GM23338 (cell line): ENCODE measurements at regions not wholly inside any gene's neighbourhood (a gene's known extent, or its start where the extent isn't known, plus 50 kb on each side); places are given as distances from the start of the nearest gene placed in this dataset.

Experiments used
- CREB1 ChIP-seq: fragments of 250-450 bp; sonication (Bioruptor Pico); IDR thresholded peaks from 2 replicates; pipeline ENCODE4 v1.5.0; 2020; ENCODE audit warnings: low read depth, mild to moderate bottlenecking, moderate library complexity
- EZH2 ChIP-seq: fragments of 200-600 bp; sonication (generic); IDR thresholded peaks from one replicate; pipeline ENCODE4 v1.8.0; 2017; ENCODE audit warnings: antibody characterized with exemption, mild to moderate bottlenecking, low read depth; ENCODE audit not compliant: unreplicated experiment
- EZH2phosphoT487 ChIP-seq: fragments of 200-600 bp; sonication (generic); IDR thresholded peaks from one replicate; pipeline ENCODE4 v1.8.1; 2018; ENCODE audit warnings: antibody characterized with exemption; ENCODE audit not compliant: unreplicated experiment
- JUNB ChIP-seq: IDR thresholded peaks from one replicate; pipeline ENCODE4 v1.6.1; 2016; ENCODE audit warnings: antibody characterized with exemption; ENCODE audit not compliant: unreplicated experiment
- NANOG ChIP-seq: IDR thresholded peaks from 2 replicates; pipeline ENCODE4 v1.6.1; 2016; ENCODE audit warnings: antibody characterized with exemption, borderline replicate concordance
- POLR2AphosphoS5 ChIP-seq: IDR thresholded peaks from 2 replicates; pipeline ENCODE4 v1.6.1; 2016; ENCODE audit warnings: antibody characterized with exemption, low read depth
- ZNF114 ChIP-seq: fragments of 250-450 bp; sonication (Bioruptor Pico); IDR thresholded peaks from 2 replicates; pipeline ENCODE4 v1.5.0; 2020; ENCODE audit warnings: mild to moderate bottlenecking, moderate library complexity
- ZNF331 ChIP-seq: fragments of 250-450 bp; sonication (Bioruptor Pico); IDR thresholded peaks from 2 replicates; pipeline ENCODE4 v1.5.0; 2020; ENCODE audit warnings: low read depth, mild to moderate bottlenecking, moderate library complexity
- TF ChIP-seq, protein P1 (sequence below), 2 experiments: fragments of 200-600 bp in 1 of 2; sonication (generic) in 1 of 2; conservative IDR thresholded peaks; 2 replicates each; pipeline versions ENCODE4 v1.5.1 to v1.6.1; 2016 to 2017; ENCODE audit warnings: antibody characterized with exemption in 2 of 2, low read depth in 2 of 2, mild to moderate bottlenecking in 2 of 2, moderate library complexity in 1 of 2
- TF ChIP-seq, protein P2 (sequence below): IDR thresholded peaks from one replicate; pipeline ENCODE4 v1.6.1; 2018; ENCODE audit warnings: antibody characterized with exemption; ENCODE audit not compliant: unreplicated experiment
- TF ChIP-seq, protein P3 (sequence below): fragments of 250-450 bp; sonication (Bioruptor Pico); IDR thresholded peaks from 2 replicates; pipeline ENCODE4 v1.5.0; 2020; ENCODE audit warnings: mild to moderate bottlenecking, moderate library complexity

DNA sequence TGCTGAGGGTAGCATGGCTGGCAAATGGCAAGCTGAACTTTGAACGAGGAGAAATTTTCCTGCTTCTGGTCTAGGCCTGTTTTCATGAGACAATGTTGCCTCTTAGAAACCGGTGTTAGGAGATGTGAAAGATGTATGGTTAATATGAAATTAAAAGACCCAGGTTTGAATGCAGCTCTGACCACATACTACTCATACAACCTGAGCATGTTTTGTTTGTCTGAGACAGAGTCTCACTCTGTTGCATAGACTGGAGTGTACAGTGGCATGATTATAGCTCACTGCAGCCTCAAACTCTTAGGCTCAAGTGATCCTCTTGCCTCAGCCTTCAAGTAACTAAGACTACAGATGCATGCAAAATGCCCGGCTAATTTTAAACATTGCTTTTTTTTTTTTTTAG, 193.4 kb upstream of the FZD8 start:
- TF ChIP-seq EZH2 (no peak), POLR2AphosphoS5 (no peak), JUNB (no peak), CREB1 (CRISPR knock-in tag) (no peak), EZH2phosphoT487 (no peak), NANOG (no peak), ZNF331 (CRISPR knock-in tag) (no peak), ZNF114 (no peak)
- TF ChIP-seq, protein P1, sequence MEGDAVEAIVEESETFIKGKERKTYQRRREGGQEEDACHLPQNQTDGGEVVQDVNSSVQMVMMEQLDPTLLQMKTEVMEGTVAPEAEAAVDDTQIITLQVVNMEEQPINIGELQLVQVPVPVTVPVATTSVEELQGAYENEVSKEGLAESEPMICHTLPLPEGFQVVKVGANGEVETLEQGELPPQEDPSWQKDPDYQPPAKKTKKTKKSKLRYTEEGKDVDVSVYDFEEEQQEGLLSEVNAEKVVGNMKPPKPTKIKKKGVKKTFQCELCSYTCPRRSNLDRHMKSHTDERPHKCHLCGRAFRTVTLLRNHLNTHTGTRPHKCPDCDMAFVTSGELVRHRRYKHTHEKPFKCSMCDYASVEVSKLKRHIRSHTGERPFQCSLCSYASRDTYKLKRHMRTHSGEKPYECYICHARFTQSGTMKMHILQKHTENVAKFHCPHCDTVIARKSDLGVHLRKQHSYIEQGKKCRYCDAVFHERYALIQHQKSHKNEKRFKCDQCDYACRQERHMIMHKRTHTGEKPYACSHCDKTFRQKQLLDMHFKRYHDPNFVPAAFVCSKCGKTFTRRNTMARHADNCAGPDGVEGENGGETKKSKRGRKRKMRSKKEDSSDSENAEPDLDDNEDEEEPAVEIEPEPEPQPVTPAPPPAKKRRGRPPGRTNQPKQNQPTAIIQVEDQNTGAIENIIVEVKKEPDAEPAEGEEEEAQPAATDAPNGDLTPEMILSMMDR (conservative IDR thresholded peaks at IDR 0.05; ENCODE audit: low read depth in 2 of 2) = no peak
- TF ChIP-seq, protein P2, sequence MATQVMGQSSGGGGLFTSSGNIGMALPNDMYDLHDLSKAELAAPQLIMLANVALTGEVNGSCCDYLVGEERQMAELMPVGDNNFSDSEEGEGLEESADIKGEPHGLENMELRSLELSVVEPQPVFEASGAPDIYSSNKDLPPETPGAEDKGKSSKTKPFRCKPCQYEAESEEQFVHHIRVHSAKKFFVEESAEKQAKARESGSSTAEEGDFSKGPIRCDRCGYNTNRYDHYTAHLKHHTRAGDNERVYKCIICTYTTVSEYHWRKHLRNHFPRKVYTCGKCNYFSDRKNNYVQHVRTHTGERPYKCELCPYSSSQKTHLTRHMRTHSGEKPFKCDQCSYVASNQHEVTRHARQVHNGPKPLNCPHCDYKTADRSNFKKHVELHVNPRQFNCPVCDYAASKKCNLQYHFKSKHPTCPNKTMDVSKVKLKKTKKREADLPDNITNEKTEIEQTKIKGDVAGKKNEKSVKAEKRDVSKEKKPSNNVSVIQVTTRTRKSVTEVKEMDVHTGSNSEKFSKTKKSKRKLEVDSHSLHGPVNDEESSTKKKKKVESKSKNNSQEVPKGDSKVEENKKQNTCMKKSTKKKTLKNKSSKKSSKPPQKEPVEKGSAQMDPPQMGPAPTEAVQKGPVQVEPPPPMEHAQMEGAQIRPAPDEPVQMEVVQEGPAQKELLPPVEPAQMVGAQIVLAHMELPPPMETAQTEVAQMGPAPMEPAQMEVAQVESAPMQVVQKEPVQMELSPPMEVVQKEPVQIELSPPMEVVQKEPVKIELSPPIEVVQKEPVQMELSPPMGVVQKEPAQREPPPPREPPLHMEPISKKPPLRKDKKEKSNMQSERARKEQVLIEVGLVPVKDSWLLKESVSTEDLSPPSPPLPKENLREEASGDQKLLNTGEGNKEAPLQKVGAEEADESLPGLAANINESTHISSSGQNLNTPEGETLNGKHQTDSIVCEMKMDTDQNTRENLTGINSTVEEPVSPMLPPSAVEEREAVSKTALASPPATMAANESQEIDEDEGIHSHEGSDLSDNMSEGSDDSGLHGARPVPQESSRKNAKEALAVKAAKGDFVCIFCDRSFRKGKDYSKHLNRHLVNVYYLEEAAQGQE = no peak
- TF ChIP-seq, protein P3, sequence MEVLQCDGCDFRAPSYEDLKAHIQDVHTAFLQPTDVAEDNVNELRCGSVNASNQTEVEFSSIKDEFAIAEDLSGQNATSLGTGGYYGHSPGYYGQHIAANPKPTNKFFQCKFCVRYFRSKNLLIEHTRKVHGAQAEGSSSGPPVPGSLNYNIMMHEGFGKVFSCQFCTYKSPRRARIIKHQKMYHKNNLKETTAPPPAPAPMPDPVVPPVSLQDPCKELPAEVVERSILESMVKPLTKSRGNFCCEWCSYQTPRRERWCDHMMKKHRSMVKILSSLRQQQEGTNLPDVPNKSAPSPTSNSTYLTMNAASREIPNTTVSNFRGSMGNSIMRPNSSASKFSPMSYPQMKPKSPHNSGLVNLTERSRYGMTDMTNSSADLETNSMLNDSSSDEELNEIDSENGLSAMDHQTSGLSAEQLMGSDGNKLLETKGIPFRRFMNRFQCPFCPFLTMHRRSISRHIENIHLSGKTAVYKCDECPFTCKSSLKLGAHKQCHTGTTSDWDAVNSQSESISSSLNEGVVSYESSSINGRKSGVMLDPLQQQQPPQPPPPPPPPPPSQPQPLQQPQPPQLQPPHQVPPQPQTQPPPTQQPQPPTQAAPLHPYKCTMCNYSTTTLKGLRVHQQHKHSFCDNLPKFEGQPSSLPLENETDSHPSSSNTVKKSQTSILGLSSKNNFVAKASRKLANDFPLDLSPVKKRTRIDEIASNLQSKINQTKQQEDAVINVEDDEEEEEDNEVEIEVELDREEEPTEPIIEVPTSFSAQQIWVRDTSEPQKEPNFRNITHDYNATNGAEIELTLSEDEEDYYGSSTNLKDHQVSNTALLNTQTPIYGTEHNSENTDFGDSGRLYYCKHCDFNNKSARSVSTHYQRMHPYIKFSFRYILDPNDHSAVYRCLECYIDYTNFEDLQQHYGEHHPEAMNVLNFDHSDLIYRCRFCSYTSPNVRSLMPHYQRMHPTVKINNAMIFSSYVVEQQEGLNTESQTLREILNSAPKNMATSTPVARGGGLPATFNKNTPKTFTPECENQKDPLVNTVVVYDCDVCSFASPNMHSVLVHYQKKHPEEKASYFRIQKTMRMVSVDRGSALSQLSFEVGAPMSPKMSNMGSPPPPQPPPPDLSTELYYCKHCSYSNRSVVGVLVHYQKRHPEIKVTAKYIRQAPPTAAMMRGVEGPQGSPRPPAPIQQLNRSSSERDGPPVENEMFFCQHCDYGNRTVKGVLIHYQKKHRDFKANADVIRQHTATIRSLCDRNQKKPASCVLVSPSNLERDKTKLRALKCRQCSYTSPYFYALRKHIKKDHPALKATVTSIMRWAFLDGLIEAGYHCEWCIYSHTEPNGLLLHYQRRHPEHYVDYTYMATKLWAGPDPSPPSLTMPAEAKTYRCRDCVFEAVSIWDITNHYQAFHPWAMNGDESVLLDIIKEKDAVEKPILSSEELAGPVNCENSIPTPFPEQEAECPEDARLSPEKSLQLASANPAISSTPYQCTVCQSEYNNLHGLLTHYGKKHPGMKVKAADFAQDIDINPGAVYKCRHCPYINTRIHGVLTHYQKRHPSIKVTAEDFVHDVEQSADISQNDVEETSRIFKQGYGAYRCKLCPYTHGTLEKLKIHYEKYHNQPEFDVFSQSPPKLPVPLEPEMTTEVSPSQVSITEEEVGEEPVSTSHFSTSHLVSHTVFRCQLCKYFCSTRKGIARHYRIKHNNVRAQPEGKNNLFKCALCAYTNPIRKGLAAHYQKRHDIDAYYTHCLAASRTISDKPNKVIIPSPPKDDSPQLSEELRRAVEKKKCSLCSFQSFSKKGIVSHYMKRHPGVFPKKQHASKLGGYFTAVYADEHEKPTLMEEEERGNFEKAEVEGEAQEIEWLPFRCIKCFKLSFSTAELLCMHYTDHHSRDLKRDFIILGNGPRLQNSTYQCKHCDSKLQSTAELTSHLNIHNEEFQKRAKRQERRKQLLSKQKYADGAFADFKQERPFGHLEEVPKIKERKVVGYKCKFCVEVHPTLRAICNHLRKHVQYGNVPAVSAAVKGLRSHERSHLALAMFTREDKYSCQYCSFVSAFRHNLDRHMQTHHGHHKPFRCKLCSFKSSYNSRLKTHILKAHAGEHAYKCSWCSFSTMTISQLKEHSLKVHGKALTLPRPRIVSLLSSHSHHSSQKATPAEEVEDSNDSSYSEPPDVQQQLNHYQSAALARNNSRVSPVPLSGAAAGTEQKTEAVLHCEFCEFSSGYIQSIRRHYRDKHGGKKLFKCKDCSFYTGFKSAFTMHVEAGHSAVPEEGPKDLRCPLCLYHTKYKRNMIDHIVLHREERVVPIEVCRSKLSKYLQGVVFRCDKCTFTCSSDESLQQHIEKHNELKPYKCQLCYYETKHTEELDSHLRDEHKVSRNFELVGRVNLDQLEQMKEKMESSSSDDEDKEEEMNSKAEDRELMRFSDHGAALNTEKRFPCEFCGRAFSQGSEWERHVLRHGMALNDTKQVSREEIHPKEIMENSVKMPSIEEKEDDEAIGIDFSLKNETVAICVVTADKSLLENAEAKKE (CRISPR knock-in tag) = no peak
